ENCODE measurements at regions not wholly inside any gene's neighbourhood (a gene's known extent, or its start where the extent isn't known, plus 50 kb on each side); places are given as distances from the start of the nearest gene placed in this dataset.

DNA sequence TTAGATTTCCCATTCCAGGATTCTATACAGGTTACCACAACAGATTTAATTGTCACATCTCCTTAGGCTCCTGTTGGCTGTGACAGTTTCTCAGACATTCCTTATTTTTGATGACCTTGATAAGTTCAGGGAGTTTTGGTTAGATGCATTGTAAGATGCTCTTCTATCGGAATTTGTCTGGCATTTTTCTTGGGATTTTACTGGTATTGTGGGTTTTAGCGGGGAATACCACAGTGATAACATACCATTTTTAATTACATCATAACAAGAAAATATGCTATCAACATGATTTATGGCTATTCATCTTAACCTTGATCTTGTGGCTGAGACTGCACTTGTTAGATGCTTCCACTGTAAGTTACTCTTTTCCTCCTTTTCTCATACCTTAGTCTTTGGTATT is 217.5 kb upstream of the PPFIA2 start:
- TF ChIP-seq, protein P1, sequence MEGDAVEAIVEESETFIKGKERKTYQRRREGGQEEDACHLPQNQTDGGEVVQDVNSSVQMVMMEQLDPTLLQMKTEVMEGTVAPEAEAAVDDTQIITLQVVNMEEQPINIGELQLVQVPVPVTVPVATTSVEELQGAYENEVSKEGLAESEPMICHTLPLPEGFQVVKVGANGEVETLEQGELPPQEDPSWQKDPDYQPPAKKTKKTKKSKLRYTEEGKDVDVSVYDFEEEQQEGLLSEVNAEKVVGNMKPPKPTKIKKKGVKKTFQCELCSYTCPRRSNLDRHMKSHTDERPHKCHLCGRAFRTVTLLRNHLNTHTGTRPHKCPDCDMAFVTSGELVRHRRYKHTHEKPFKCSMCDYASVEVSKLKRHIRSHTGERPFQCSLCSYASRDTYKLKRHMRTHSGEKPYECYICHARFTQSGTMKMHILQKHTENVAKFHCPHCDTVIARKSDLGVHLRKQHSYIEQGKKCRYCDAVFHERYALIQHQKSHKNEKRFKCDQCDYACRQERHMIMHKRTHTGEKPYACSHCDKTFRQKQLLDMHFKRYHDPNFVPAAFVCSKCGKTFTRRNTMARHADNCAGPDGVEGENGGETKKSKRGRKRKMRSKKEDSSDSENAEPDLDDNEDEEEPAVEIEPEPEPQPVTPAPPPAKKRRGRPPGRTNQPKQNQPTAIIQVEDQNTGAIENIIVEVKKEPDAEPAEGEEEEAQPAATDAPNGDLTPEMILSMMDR (IDR thresholded peaks at IDR 0.05): no peak
- no peak for TF ChIP-seq POLR2A (IDR thresholded peaks at IDR 0.05)

All from esophagus squamous epithelium (tissue), 4 donors.